ENCODE measurements at regions not wholly inside any gene's neighbourhood (a gene's known extent, or its start where the extent isn't known, plus 50 kb on each side); places are given as distances from the start of the nearest gene placed in this dataset.

DNA sequence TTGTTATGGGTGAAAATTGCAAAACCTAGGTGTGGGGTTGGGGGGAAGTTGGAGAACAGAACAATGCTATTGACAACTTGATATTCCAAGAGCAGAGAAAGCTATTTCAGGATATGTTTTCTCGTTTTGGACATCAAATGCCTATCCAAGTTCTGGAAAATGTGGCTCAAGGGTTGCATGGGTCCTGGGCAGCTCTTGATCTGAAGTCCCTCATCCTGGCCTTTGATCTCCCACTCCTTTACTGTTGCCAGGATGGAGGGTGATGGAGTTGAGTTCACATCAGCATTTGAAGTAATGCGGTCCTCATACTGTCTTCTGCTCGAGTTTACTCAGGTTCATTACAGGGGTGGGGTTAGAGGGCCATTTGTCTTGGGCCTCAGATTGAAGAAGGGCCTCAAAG, 76.9 kb upstream of the RPS23 start:
- ChIA-PET SMC1A (ENCODE audit: uncharacterized antibody, unreplicated experiment) (interaction anchor here (0.7 to 2.7 kb wide), 5 partner anchors 10 to 1210 kb away, joined by 3 to 8 read pairs (median 3); no protein-coding TSS in a partner anchor), POLR2A (no interaction called here), CTCF (interaction anchor here (1.3 to 3.5 kb wide), 2 partner anchors 10 to 1074 kb away, joined by 3 to 20 read pairs; no protein-coding TSS in a partner anchor), RAD21 (ENCODE audit: unreplicated experiment) (no interaction called here)
- no peak for DNase-seq (ENCODE audit: low read depth, low spot score)
- no peak overlapping the region for H2AFZ ChIP-seq (ENCODE audit: control insufficient read depth, low read depth, low read length)
- FAIRE-seq: no peak
- no TSS peak for BruUV-seq (replicated peaks)
- no peaks in the 10 kb centered on the region for H3K79me2 ChIP-seq (ENCODE audit: control insufficient read depth, insufficient read depth, low read length)
- no peak overlapping the region for H3K4me2 ChIP-seq (ENCODE audit: control insufficient read depth, insufficient read depth)
- in situ Hi-C loops (cut with MboI) (loop anchor here (10.0 kb wide), 1 partner anchor 1120 kb away; the partner anchor contains the start of gene VCAN), intact Hi-C loops (cut with micrococcal nuclease; ENCODE audit: unreplicated experiment) (no loop called here)
- peaks cover 4% of the 10 kb centered on the region for H3K4me1 ChIP-seq (ENCODE audit: control insufficient read depth, insufficient read depth, low read length)
- 39% methylated on average over 3 of the region's 3 CpGs for WGBS (ENCODE audit: insufficient coverage, insufficient replicate concordance, low lambda C conversion rate, missing lambda C conversion rate)
- no peak overlapping the region for H3K27ac ChIP-seq (ENCODE audit: control insufficient read depth, insufficient read depth)
- ATAC-seq: no peak
- no peak for TF ChIP-seq POLR2A (IDR thresholded peaks at IDR 0.05; ENCODE audit: low read depth, low read length)
- TF ChIP-seq ZNF622 (IDR thresholded peaks at IDR 0.05): no peak
- TF ChIP-seq, protein P1, sequence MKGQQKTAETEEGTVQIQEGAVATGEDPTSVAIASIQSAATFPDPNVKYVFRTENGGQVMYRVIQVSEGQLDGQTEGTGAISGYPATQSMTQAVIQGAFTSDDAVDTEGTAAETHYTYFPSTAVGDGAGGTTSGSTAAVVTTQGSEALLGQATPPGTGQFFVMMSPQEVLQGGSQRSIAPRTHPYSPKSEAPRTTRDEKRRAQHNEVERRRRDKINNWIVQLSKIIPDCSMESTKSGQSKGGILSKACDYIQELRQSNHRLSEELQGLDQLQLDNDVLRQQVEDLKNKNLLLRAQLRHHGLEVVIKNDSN (IDR thresholded peaks at IDR 0.05; ENCODE audit: borderline replicate concordance, extremely low read length, insufficient read depth, low read depth, low read length): no peak
- H3K9ac ChIP-seq (ENCODE audit: control insufficient read depth, insufficient read depth, low read length): no peak overlapping the region
- no peaks in the 10 kb centered on the region for H4K20me1 ChIP-seq (ENCODE audit: control insufficient read depth, insufficient read depth)
- no peaks in the 10 kb centered on the region for H3K36me3 ChIP-seq (ENCODE audit: control insufficient read depth in 2 of 2, insufficient read depth in 2 of 2, low read length in 1 of 2)
- no peak overlapping the region for H3K4me3 ChIP-seq
- no peaks in the 10 kb centered on the region for H3K9me3 ChIP-seq (replicated peaks; ENCODE audit: control insufficient read depth, insufficient read depth, low read length)
- no peaks in the 10 kb centered on the region for H3K27me3 ChIP-seq (replicated peaks in 1 of 2; ENCODE audit: control insufficient read depth in 2 of 2, insufficient read depth in 2 of 2, low read length in 1 of 2)

DNA sequence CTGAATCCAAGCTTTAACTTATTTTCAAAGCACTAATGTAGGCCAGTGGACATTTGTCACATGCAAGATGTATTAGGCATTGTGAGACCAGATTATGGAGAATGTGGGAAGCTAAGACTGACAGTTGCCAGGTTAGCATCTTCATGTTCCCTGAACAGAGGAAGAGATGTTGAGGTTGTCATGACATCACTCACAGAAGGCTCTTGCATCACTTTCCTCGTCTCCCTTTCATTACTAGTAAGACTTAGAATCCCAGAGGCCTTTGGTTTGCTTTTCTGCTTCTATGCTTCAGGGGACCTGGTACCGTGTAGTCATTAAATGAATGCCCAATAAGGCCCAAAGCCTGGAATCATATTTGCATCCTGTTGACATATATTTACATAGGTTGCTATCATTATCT, 76.4 kb upstream of the RPS23 start:
- DNase-seq (ENCODE audit: low read depth, low spot score) (no peak), FAIRE-seq (no peak), ATAC-seq (no peak)
- 73% methylated on average over 2 of the region's 2 CpGs for WGBS (ENCODE audit: insufficient coverage, insufficient replicate concordance, low lambda C conversion rate, missing lambda C conversion rate)
- Histone ChIP-seq H3K9ac (ENCODE audit: control insufficient read depth, insufficient read depth, low read length) (no peak overlapping the region), H4K20me1 (ENCODE audit: control insufficient read depth, insufficient read depth) (no peaks in the 10 kb centered on the region), H3K9me3 (replicated peaks; ENCODE audit: control insufficient read depth, insufficient read depth, low read length) (no peaks in the 10 kb centered on the region), H3K4me3 (no peak overlapping the region), H3K79me2 (ENCODE audit: control insufficient read depth, insufficient read depth, low read length) (no peaks in the 10 kb centered on the region), H3K36me3 (ENCODE audit: control insufficient read depth in 2 of 2, insufficient read depth in 2 of 2, low read length in 1 of 2) (no peaks in the 10 kb centered on the region), H2AFZ (ENCODE audit: control insufficient read depth, low read depth, low read length) (no peak overlapping the region), H3K27me3 (replicated peaks in 1 of 2; ENCODE audit: control insufficient read depth in 2 of 2, insufficient read depth in 2 of 2, low read length in 1 of 2) (no peaks in the 10 kb centered on the region), H3K27ac (ENCODE audit: control insufficient read depth, insufficient read depth) (no peak overlapping the region), H3K4me1 (ENCODE audit: control insufficient read depth, insufficient read depth, low read length) (peaks cover 4% of the 10 kb centered on the region), H3K4me2 (ENCODE audit: control insufficient read depth, insufficient read depth) (no peak overlapping the region)
- ChIA-PET RAD21 (ENCODE audit: unreplicated experiment) (interaction anchor here (1.7 to 1.8 kb wide), 2 partner anchors 11 to 1119 kb away, joined by 4 read pairs; no protein-coding TSS in a partner anchor), POLR2A (no interaction called here), SMC1A (ENCODE audit: uncharacterized antibody, unreplicated experiment) (interaction anchor here (0.6 to 2.7 kb wide), 4 partner anchors 11 to 1208 kb away, joined by 3 to 8 read pairs (median 5); no protein-coding TSS in a partner anchor), CTCF (interaction anchor here (1.5 to 4.7 kb wide), 3 partner anchors 10 to 1074 kb away, joined by 3 to 20 read pairs (median 19); no protein-coding TSS in a partner anchor)
- no TSS peak for BruUV-seq (replicated peaks)
- intact Hi-C loops (cut with micrococcal nuclease; ENCODE audit: unreplicated experiment) (loop anchor here (5.0 kb wide), 2 partner anchors 143 to 283 kb away; no protein-coding TSS in a partner anchor), in situ Hi-C loops (cut with MboI) (loop anchor here (10.0 kb wide), 1 partner anchor 1120 kb away; the partner anchor contains the start of gene VCAN)
- TF ChIP-seq TCF12 (IDR thresholded peaks at IDR 0.05; ENCODE audit: low read depth, low read length): no peak
- TF ChIP-seq, protein P2, sequence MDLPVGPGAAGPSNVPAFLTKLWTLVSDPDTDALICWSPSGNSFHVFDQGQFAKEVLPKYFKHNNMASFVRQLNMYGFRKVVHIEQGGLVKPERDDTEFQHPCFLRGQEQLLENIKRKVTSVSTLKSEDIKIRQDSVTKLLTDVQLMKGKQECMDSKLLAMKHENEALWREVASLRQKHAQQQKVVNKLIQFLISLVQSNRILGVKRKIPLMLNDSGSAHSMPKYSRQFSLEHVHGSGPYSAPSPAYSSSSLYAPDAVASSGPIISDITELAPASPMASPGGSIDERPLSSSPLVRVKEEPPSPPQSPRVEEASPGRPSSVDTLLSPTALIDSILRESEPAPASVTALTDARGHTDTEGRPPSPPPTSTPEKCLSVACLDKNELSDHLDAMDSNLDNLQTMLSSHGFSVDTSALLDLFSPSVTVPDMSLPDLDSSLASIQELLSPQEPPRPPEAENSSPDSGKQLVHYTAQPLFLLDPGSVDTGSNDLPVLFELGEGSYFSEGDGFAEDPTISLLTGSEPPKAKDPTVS (IDR thresholded peaks at IDR 0.05; ENCODE audit: low read depth, low read length): no peak
- TF ChIP-seq RBBP5 (conservative IDR thresholded peaks at IDR 0.05): no peak
- no peak for TF ChIP-seq HDGF (IDR thresholded peaks at IDR 0.05)
- TF ChIP-seq, protein P3, sequence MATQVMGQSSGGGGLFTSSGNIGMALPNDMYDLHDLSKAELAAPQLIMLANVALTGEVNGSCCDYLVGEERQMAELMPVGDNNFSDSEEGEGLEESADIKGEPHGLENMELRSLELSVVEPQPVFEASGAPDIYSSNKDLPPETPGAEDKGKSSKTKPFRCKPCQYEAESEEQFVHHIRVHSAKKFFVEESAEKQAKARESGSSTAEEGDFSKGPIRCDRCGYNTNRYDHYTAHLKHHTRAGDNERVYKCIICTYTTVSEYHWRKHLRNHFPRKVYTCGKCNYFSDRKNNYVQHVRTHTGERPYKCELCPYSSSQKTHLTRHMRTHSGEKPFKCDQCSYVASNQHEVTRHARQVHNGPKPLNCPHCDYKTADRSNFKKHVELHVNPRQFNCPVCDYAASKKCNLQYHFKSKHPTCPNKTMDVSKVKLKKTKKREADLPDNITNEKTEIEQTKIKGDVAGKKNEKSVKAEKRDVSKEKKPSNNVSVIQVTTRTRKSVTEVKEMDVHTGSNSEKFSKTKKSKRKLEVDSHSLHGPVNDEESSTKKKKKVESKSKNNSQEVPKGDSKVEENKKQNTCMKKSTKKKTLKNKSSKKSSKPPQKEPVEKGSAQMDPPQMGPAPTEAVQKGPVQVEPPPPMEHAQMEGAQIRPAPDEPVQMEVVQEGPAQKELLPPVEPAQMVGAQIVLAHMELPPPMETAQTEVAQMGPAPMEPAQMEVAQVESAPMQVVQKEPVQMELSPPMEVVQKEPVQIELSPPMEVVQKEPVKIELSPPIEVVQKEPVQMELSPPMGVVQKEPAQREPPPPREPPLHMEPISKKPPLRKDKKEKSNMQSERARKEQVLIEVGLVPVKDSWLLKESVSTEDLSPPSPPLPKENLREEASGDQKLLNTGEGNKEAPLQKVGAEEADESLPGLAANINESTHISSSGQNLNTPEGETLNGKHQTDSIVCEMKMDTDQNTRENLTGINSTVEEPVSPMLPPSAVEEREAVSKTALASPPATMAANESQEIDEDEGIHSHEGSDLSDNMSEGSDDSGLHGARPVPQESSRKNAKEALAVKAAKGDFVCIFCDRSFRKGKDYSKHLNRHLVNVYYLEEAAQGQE (IDR thresholded peaks at IDR 0.05; ENCODE audit: low read depth, low read length): no peak

Measured in GM12878 (cell line).